HEK293 (cell line): ENCODE measurements at regions not wholly inside any gene's neighbourhood (a gene's known extent, or its start where the extent isn't known, plus 50 kb on each side); places are given as distances from the start of the nearest gene placed in this dataset.

Experiments used
- CTCF ChIA-PET: fragments of 350-600 bp; formaldehyde crosslinking; extraction: SDS; loops from one replicate; lab custom pipeline; 2021; ENCODE audit warnings: antibody characterized with exemption; lab: Yijun Ruan, JAX
- POLR2A ChIA-PET: fragments of 300-600 bp; formaldehyde crosslinking; extraction: SDS; loops from one replicate; lab custom pipeline; 2020; ENCODE audit warnings: antibody characterized with exemption, inconsistent platforms; lab: Yijun Ruan, JAX
- H3K27ac ChIP-seq: fragments of 200-500 bp; sonication (Bioruptor generic); 2 replicates; pipeline ENCODE4 v1.5.1; 2014; ENCODE audit warnings: low read depth, low read length, control low read depth, inconsistent platforms; ENCODE audit errors: extremely low read depth
- H3K36me3 ChIP-seq, 2 experiments: fragments of 200-500 bp in 1 of 2; sonication (Bioruptor generic) in 1 of 2; 1 replicate in 1 of 2; 2 replicates in 1 of 2; pipeline ENCODE4 v1.5.1; 2014 to 2017; ENCODE audit warnings: inconsistent platforms in 2 of 2, low read length in 2 of 2; ENCODE audit not compliant: control insufficient read depth in 2 of 2, insufficient read depth in 1 of 2
- H3K4me1 ChIP-seq: fragments of 200-500 bp; sonication (Bioruptor generic); 2 replicates; pipeline ENCODE4 v1.5.1; 2014; ENCODE audit warnings: mild to moderate bottlenecking, low read length, inconsistent platforms; ENCODE audit not compliant: control insufficient read depth, insufficient read depth
- H3K4me3 ChIP-seq: 2 replicates; pipeline ENCODE4 v1.5.1; 2011; ENCODE audit warnings: low read depth, mild to moderate bottlenecking, control low read depth, low read length, moderate library complexity
- H3K9me3 ChIP-seq: fragments of 200-500 bp; sonication (Bioruptor generic); 2 replicates; pipeline ENCODE4 v1.5.1; 2014; ENCODE audit warnings: low read depth, low read length, inconsistent platforms; ENCODE audit not compliant: control insufficient read depth, insufficient read depth
- AEBP2 ChIP-seq: fragments of 450-650 bp; formaldehyde crosslinking; IDR thresholded peaks from 2 replicates; pipeline ENCODE4 v1.5.1; 2016; ENCODE audit warnings: missing biosample characterization, missing genetic modification characterization, borderline replicate concordance
- ATF2 ChIP-seq: fragments of 450-650 bp; formaldehyde crosslinking; IDR thresholded peaks from 2 replicates; pipeline ENCODE4 v1.5.1; 2016; ENCODE audit warnings: missing biosample characterization, missing genetic modification characterization, low read depth
- PBX3 ChIP-seq: sonication (generic); formaldehyde crosslinking; IDR thresholded peaks from 2 replicates; pipeline ENCODE4 v1.8.1; 2022; ENCODE audit warnings: mild to moderate bottlenecking, moderate library complexity, missing genetic modification reagents
- PRDM6 ChIP-seq: fragments of 450-650 bp; formaldehyde crosslinking; IDR thresholded peaks from 2 replicates; pipeline ENCODE4 v1.5.1; 2017; ENCODE audit warnings: missing biosample characterization, missing genetic modification characterization
- ZBTB21 ChIP-seq: fragments of 450-650 bp; formaldehyde crosslinking; IDR thresholded peaks from 2 replicates; pipeline ENCODE4 v1.5.1; 2017; ENCODE audit warnings: missing biosample characterization, missing genetic modification characterization
- ZBTB8A ChIP-seq: fragments of 450-650 bp; formaldehyde crosslinking; IDR thresholded peaks from 2 replicates; pipeline ENCODE4 v1.5.1; 2016; ENCODE audit warnings: missing biosample characterization, missing genetic modification characterization
- ZNF146 ChIP-seq: fragments of 450-650 bp; formaldehyde crosslinking; IDR thresholded peaks from 2 replicates; pipeline ENCODE4 v1.5.1; 2016; ENCODE audit warnings: missing biosample characterization, missing genetic modification characterization
- ZNF184 ChIP-seq: fragments of 450-650 bp; IDR thresholded peaks from 2 replicates; pipeline ENCODE4 v1.5.1; 2018; ENCODE audit warnings: missing biosample characterization, mild to moderate bottlenecking, missing genetic modification characterization
- ZNF202 ChIP-seq: fragments of 450-650 bp; formaldehyde crosslinking; IDR thresholded peaks from 2 replicates; pipeline ENCODE4 v1.5.1; 2016; ENCODE audit warnings: missing biosample characterization, missing genetic modification characterization, borderline replicate concordance
- ZNF26 ChIP-seq: fragments of 450-650 bp; formaldehyde crosslinking; IDR thresholded peaks from 2 replicates; pipeline ENCODE4 v1.5.1; 2016; ENCODE audit warnings: missing biosample characterization, missing genetic modification characterization
- ZNF391 ChIP-seq: fragments of 450-650 bp; formaldehyde crosslinking; IDR thresholded peaks from 2 replicates; pipeline ENCODE4 v1.5.1; 2016; ENCODE audit warnings: low read depth, missing biosample characterization, missing genetic modification characterization, borderline replicate concordance
- ZNF549 ChIP-seq: fragments of 450-650 bp; IDR thresholded peaks from 2 replicates; pipeline ENCODE4 v1.5.1; 2018; ENCODE audit warnings: missing biosample characterization, missing genetic modification characterization, mild to moderate bottlenecking, inconsistent platforms, moderate library complexity
- ZSCAN30 ChIP-seq: fragments of 450-650 bp; IDR thresholded peaks from 2 replicates; pipeline ENCODE4 v1.5.1; 2018; ENCODE audit warnings: missing biosample characterization, mild to moderate bottlenecking, missing genetic modification characterization, moderate library complexity

GRCh38 chr18:22063102-22063501, 106.3 kb upstream of the GATA6 start:
- TF ChIP-seq ZNF146 (tag by site-specific recombination): no peak
- peak; percentile 54; the same call in 1 of the 2 replicates for TF ChIP-seq ZBTB8A (tag by site-specific recombination)
- TF ChIP-seq, all 188 proteins: peak for 1
- Histone ChIP-seq H3K9me3 (no peaks in the 10 kb centered on the region), H3K36me3 (no peaks in the 10 kb centered on the region), H3K4me3 (no peak overlapping the region), H3K4me1 (no peaks in the 10 kb centered on the region), H3K27ac (no peak overlapping the region)
- ChIA-PET CTCF (interaction anchor here (0.6 to 1.2 kb wide), 3 partner anchors 11 to 499 kb away, joined by 3 to 4 read pairs (median 3); no protein-coding TSS in a partner anchor), POLR2A (no interaction called here)

GRCh38 chr18:22063672-22064071, 105.7 kb upstream of the GATA6 start:
- ChIA-PET CTCF (interaction anchor here (0.7 kb wide), 1 partner anchor 104 kb away, joined by 3 read pairs; no protein-coding TSS in a partner anchor), POLR2A (no interaction called here)
- Histone ChIP-seq H3K9me3 (no peaks in the 10 kb centered on the region), H3K4me1 (no peaks in the 10 kb centered on the region), H3K27ac (no peak overlapping the region), H3K4me3 (no peak overlapping the region), H3K36me3 (no peaks in the 10 kb centered on the region)
- TF ChIP-seq AEBP2 (tag by site-specific recombination) (no peak), PBX3 (CRISPR knock-in tag) (no peak), ZNF184 (no peak), PRDM6 (tag by site-specific recombination) (no peak), ZNF26 (tag by site-specific recombination) (no peak)

GRCh38 chr18:22064581-22064980, 104.8 kb upstream of the GATA6 start:
- Histone ChIP-seq H3K9me3 (no peaks in the 10 kb centered on the region), H3K36me3 (no peaks in the 10 kb centered on the region), H3K4me1 (no peaks in the 10 kb centered on the region), H3K27ac (no peak overlapping the region), H3K4me3 (no peak overlapping the region)
- ChIA-PET CTCF (interaction anchor here (0.7 to 1.0 kb wide), 2 partner anchors 67 to 105 kb away, joined by 3 read pairs; no protein-coding TSS in a partner anchor), POLR2A (no interaction called here)
- no peak for TF ChIP-seq ZNF202
- TF ChIP-seq ZNF549: no peak
- no peak for TF ChIP-seq ZBTB21 (tag by site-specific recombination)
- no peak for TF ChIP-seq ZNF391 (tag by site-specific recombination)
- no peak for TF ChIP-seq ZSCAN30
- TF ChIP-seq ATF2 (tag by site-specific recombination): no peak
